K562 (cell line): ENCODE measurements at regions not wholly inside any gene's neighbourhood (a gene's known extent, or its start where the extent isn't known, plus 50 kb on each side); places are given as distances from the start of the nearest gene placed in this dataset.

Experiments used
- ATF1 ChIP-seq, 2 experiments: fragments of 450-650 bp in 1 of 2; IDR thresholded peaks; 2 replicates each; pipeline ENCODE4 v1.6.1; 2016; ENCODE audit warnings: missing compliant biosample characterization in 1 of 2, missing genetic modification characterization in 1 of 2
- CHAMP1 ChIP-seq: fragments of 450-650 bp; IDR thresholded peaks from 2 replicates; pipeline ENCODE4 v1.6.1; 2016; ENCODE audit warnings: mild to moderate bottlenecking
- DIDO1 ChIP-seq: fragments of 450-650 bp; IDR thresholded peaks from 2 replicates; pipeline ENCODE4 v1.6.1; 2016; ENCODE audit warnings: low read depth, missing biosample characterization, missing genetic modification characterization
- DPF2 ChIP-seq: fragments of 450-650 bp; IDR thresholded peaks from 2 replicates; pipeline ENCODE4 v1.6.1; 2016
- EP300 ChIP-seq: IDR thresholded peaks from 2 replicates; pipeline ENCODE4 v1.6.1; 2012; ENCODE audit warnings: low read length, improper control_type of control experiment
- ILK ChIP-seq: fragments of 450-650 bp; IDR thresholded peaks from 2 replicates; pipeline ENCODE4 v1.6.1; 2016; ENCODE audit warnings: missing genetic modification characterization, low read depth, mild to moderate bottlenecking, missing compliant biosample characterization, moderate library complexity, borderline replicate concordance
- IRF9 ChIP-seq: fragments of 450-650 bp; IDR thresholded peaks from 2 replicates; pipeline ENCODE4 v1.6.1; 2016; ENCODE audit warnings: missing biosample characterization, missing genetic modification characterization
- KHSRP ChIP-seq: fragments of 450-650 bp; IDR thresholded peaks from 2 replicates; pipeline ENCODE4 v1.6.1; 2017
- MYBL2 ChIP-seq, 2 experiments: fragments of 450-650 bp in 1 of 2; sonication (generic) in 1 of 2; formaldehyde crosslinking in 1 of 2; IDR thresholded peaks; 2 replicates each; pipeline versions ENCODE4 v1.6.1 to v1.8.1; 2017 to 2022; ENCODE audit warnings: borderline replicate concordance in 1 of 2, inconsistent platforms in 1 of 2, low read depth in 1 of 2, mild to moderate bottlenecking in 1 of 2, missing genetic modification reagents in 1 of 2, moderate library complexity in 1 of 2
- NCOR1 ChIP-seq: fragments of 450-650 bp; IDR thresholded peaks from 2 replicates; pipeline ENCODE4 v1.6.1; 2016; ENCODE audit warnings: mild to moderate bottlenecking, moderate library complexity
- PHTF2 ChIP-seq: fragments of 250-450 bp; sonication (Bioruptor Pico); IDR thresholded peaks from 2 replicates; pipeline ENCODE4 v1.5.0; 2021; ENCODE audit warnings: mild to moderate bottlenecking
- PML ChIP-seq: IDR thresholded peaks from 2 replicates; pipeline ENCODE4 v1.6.1; 2012; ENCODE audit warnings: low read length, inconsistent platforms
- PRPF4 ChIP-seq: fragments of 200-400 bp; formaldehyde crosslinking; IDR thresholded peaks from one replicate; pipeline ENCODE4 v1.6.1; 2017; ENCODE audit warnings: low read length, low read depth, mild to moderate bottlenecking; ENCODE audit not compliant: insufficient read depth, poor library complexity, severe bottlenecking
- ZNF318 ChIP-seq, 2 experiments: fragments of 450-650 bp; IDR thresholded peaks; 2 replicates each; pipeline ENCODE4 v1.6.1; 2016; ENCODE audit warnings: mild to moderate bottlenecking in 2 of 2, borderline replicate concordance in 1 of 2, low read depth in 1 of 2, moderate library complexity in 1 of 2
- TF ChIP-seq, protein P1 (sequence below): sonication (generic); formaldehyde crosslinking; IDR thresholded peaks from 2 replicates; pipeline ENCODE4 v1.8.1; 2022; ENCODE audit warnings: missing genetic modification reagents

- TF ChIP-seq IRF9 (tag) (0 out of 2 replicates have a peak, but pooled peaks have one; percentile 26), MYBL2 (IDR thresholded peaks at IDR 0.05; ENCODE audit: low read depth) (no peak), MYBL2 (CRISPR knock-in tag; IDR thresholded peaks at IDR 0.05; ENCODE audit: borderline replicate concordance) (no peak), ZNF318 (IDR thresholded peaks at IDR 0.05; ENCODE audit: borderline replicate concordance in 1 of 2, low read depth in 1 of 2) (peak in 1 of 2 experiments; percentile 28; a peak in 1 of 4 replicates), PHTF2 (no peak), KHSRP (peak; percentile 42; the same call in 1 of the 2 replicates), ILK (tag) (no peak), EP300 (peak; percentile 64), DIDO1 (tag) (peak; percentile 52; the same call in 1 of the 2 replicates), NCOR1 (peak; percentile 84), PRPF4 (no peak), ATF1 (CRISPR knock-in tag; IDR thresholded peaks at IDR 0.05) (no peak), ATF1 (tag; IDR thresholded peaks at IDR 0.05) (peak; percentile 44; the same call in 1 of the 2 replicates), PML (peak; percentile 75), CHAMP1 (peak; percentile 94), DPF2 (peak; percentile 88)
- TF ChIP-seq, protein P1, sequence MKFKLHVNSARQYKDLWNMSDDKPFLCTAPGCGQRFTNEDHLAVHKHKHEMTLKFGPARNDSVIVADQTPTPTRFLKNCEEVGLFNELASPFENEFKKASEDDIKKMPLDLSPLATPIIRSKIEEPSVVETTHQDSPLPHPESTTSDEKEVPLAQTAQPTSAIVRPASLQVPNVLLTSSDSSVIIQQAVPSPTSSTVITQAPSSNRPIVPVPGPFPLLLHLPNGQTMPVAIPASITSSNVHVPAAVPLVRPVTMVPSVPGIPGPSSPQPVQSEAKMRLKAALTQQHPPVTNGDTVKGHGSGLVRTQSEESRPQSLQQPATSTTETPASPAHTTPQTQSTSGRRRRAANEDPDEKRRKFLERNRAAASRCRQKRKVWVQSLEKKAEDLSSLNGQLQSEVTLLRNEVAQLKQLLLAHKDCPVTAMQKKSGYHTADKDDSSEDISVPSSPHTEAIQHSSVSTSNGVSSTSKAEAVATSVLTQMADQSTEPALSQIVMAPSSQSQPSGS = no peak
Measured at GRCh38 chr10:64867501-64867962, 1346.3 kb downstream of the REEP3 start (continued).
